ENCODE measurements at regions not wholly inside any gene's neighbourhood (a gene's known extent, or its start where the extent isn't known, plus 50 kb on each side); places are given as distances from the start of the nearest gene placed in this dataset.
A peak's percentile ranks its signal among the peaks of the same experiment; 100 is the strongest.
"Not testable (repeated sequence)": the region's sequence is repeated elsewhere in the genome, so short reads cannot be mapped to it uniquely, and the experiment has no call there.

DNA sequence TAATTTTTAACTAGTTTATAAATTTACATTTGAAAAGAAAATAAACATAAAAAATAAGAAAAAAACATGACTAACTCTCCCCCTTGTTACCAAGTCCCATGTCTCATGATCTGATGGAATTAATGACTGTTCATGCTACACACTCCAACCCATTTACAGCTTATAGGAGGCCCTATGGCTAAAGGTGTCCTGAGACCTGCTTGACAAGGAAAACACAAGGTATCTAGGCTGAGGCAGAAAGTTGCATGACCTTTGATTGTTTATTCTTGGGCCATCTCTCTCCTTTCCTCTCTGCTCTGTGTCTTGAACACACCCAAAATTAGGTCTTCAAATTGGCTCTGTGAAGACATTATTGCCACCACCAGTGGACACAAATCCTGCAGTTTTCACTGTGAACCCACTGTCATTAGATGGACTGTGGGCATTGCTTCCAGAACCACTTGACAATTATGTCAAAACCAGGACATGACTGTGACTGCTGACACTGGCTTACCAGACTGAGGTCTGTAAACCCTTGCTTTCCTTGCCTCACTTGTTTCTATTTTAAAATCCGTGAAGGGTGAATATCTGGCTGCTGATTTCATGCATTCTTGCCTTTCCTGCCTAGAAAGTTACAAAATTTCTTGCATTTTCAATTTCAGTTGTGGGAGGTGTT is 386.5 kb upstream of the SPRY2 start:
- no peak for DNase-seq

DNA sequence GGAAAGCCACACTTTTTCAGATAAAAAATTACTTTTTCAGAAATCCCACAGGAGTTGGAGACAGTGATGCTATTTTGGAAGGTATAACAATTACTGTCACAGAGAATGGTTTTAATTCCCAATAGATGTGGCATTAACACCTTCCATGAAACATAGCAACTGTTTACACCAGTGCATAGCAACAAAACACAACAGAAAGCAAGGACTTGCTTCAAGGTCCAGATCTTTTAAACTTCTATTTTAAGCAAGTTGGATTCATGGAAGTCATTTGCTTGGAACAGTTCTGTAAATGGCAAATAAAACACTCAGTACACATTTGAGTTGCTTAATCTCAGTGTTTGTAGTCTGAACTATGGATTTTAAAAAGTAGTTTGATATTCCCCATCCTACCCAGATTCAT is 385.9 kb upstream of the SPRY2 start:
- no peak for DNase-seq

GRCh38 chr13:80721689-80722088 is 380.8 kb upstream of the SPRY2 start:
- no peak for DNase-seq

DNA sequence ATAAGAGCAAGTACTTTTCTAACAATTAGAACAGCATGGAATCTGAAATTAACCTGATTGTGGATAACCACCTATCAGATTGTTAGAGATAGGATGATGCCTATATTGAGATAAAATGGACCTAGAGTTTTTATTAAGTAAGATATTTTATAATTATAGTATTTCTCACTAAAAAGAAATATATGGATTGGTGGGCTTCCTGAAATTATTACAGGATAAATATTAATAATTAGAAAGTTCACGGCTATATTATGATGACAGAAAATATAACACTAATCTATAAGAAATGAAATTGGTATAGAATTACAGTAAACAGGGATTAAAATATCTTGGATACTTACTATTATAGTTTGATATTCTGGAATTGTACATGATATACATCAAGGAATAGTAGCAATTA is 378.0 kb upstream of the SPRY2 start:
- DNase-seq, result no peak

DNA sequence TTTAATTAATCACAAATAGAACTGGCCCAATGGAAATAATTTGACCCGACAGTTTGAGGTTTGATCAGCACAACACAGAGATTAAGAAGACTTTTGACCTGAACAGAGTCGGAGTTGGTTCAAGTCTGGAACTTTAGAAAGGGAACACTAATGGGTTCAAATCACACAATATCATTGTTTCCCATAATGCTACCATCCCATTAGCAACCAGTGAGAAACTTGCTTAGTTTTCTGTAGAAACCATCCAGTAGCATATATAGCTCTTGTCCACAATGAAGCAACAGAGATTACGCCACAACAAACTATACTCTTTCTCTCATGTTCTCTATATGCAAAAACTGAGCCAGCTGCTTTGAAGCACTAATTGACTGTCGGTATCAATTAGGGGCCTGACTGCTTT is 376.9 kb upstream of the SPRY2 start:
- no peak for DNase-seq

DNA sequence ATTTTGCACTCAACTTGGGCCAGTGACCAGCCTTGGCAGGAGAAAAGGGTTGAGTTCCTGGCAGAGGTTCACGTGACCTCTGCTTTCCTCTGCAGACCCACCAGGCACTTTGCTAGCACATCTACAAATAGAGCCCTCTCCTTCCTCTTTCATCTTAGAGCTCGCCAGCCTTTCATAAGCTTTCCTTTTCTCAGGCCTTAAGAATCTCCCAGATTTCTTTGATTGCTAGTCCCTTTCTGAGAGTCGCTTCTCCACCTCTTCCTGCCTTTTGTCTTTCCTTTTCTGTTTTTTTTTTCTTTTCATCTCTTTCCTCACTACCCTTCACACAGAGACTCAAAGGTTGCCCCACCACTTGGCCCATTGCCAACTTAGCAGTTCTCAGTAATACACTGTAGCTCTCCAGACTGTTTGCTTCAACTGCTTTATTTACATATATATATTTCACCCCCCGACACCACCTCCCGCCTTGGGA is 375.7 kb upstream of the SPRY2 start:
- DNase-seq, result peak; percentile 5

DNA sequence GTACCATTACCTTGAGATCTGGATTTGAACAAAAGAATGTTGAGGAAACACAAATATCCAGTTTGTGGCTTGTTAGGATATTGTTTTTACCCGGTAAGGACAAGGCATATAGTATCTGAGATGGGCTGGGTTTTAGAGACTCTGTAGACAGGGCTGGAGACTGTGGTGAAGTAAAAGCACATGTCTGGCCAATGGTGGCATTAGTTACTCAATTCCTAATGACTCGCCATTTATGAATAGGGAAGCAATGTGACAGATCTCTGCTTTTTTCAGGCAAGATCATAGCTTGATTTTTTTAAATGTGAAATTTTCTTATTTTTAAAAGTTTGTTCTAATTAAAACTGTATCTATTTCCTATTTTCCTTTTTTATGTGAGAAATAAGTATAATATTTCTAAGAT is 371.1 kb upstream of the SPRY2 start:
- DNase-seq, result peak; percentile 15

DNA sequence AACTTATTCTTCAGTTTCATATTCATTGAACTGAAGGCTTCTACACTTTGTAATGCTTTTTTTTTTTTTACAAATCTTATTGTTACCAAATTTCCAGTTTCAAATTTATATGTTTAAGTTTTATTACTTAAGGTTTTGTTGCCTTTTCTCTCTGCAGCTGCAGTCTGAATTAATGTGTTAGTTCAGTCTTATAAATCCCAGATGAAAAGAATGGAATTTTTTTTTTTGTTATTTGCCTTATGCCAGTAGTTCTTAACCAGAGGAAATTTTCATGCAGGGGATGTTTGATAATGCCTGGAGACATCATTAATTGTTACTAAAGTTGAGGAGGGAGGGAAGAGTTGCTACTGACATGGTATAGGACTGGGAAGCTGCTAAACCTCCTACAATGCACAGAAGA is 367.9 kb upstream of the SPRY2 start:
- DNase-seq, result no peak

- DNase-seq, result no peak
Observed at GRCh38 chr13:80707000-80707983, 366.4 kb upstream of the SPRY2 start.

GRCh38 chr13:80706164-80706471 is 365.2 kb upstream of the SPRY2 start:
- DNase-seq, result no peak

DNA sequence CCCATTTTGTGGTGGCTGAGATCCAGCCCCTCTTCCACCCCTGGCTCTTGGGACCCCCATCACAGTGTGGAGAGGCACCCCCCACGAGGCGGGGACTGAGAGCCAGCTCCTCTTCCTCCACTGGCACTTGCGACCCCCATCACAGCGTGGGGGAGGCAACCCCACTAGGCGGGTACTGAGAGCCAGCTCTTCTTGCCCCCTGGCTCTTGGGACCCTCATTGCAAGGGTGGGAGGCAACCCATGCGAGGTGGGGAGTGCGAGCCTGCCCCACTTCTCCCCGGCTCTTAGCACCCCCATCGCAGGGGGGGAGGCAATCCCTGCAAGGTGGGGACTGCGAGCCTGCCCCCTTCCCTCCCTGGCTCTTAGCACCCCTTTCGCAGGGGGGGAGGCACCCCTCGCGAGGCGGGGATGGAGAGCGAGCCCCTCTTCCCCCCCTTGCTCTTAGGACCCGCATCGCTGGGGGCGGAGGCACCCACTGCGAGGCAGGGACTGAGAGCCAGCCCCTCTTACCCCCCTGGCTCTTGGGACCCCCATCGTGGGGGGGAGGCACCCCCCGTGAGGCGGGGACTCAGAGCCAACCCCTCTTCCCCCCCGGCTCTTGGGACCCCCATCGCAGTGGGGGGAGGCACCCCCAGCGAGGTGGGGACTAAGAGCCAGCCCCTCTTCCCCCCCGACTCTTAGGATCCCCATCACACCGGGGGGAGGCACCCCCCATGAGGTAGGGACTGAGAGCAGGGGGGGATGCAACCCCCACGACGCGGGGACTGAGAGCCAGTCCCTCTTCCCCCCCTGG is 364.6 kb upstream of the SPRY2 start:
- DNase-seq, result no peak

DNA sequence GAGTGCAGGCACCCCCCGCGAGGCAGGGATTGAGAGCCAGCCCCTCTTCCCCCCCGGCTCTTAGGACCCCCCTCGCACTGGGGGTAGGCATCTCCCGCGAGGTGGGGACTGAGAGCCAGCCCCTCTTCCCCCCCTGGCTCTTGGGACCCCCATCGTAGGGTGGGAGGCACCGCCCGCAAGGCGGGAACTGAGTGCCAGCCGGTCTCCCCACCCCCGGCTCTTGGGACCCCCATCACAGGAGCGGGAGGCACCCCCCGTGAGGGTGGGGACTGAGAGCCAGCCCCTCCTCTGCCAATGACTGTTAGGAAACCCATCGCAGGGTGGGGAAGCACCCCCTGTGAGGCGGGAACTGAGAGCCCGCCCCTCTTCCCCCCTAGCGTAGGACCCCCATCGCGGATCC is 363.4 kb upstream of the SPRY2 start:
- no peak for DNase-seq

DNA sequence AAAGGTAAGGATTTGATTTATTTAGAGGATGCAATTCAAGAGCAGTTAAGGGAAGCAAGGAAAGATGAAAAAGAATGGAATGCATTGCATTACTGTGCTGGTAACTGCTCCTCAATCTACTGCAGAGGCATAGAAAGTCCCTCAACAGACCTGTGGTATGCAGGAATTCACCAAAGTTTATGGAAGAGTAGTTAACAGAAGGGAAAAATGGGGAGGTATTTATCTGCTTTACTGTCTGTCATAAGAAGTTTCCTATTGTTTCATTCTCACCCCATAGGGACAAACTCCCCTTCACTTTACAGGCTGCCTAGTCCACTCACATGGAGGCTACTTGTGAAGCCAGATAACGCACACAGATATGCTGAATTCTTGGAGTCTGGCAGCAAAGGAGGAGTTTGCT is 354.9 kb upstream of the SPRY2 start:
- DNase-seq, result no peak

GRCh38 chr13:80691814-80692213 is 350.9 kb upstream of the SPRY2 start:
- DNase-seq, result not testable (repeated sequence)

DNA sequence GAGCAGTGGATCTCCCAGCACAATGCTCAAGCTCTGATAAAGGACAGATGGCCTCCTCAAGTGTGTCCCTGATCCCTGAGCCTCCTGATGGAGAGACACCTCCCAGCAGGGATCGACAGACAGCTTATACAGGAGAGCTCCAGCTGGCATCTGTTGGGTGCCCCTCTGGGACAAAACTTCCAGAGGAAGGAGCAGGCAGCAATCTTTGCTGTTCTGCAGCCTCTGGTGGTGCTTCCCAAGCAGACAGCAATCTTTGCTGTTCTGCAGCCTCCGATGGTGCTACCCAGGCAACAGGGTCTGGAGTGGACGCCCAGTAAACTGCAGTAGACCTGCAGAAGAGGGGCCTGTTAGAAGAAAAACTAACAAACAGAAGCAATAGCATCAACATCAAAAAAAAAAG is 349.3 kb upstream of the SPRY2 start:
- DNase-seq, result no peak

- DNase-seq, result no peak
Observed at GRCh38 chr13:80688593-80688992, 347.7 kb upstream of the SPRY2 start.

GRCh38 chr13:80685942-80686341 is 345.0 kb upstream of the SPRY2 start:
- no peak for DNase-seq

DNA sequence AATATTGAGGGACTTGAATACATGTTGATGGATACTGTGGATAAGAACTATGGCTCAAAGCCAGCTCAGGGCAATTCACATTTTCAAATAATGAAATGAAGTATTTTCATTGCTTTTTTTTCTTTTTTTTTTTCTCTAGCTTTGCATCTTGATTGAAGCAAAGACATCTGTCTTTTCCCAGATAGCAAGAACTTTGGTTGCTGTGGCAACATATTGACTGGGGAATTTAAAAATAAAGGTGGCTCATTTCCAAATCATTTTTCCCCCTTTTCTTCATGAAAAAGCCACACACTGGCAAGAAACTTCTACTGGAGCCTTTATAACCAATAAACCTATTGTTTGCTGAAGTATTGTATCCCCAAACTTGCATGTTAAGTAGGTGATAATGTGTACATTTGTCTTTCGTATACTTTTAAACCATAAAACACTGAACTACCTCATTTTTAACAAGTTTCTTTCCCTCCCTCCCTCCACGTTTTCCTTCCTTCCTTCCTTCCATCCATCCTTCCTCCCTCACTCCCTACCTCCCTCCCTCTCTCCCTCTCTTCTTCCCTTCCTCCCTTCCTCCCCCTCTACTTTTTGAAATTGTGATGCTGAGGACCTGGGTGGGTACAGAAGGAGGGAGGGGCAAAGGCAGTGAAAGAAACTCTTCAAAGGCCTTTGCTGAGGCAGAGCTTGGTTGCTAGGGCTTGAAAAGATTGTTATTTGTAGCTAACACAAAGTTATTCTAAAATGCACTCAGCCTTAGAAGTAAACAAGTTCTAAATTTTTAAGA is 343.5 kb upstream of the SPRY2 start:
- no peak for DNase-seq

DNA sequence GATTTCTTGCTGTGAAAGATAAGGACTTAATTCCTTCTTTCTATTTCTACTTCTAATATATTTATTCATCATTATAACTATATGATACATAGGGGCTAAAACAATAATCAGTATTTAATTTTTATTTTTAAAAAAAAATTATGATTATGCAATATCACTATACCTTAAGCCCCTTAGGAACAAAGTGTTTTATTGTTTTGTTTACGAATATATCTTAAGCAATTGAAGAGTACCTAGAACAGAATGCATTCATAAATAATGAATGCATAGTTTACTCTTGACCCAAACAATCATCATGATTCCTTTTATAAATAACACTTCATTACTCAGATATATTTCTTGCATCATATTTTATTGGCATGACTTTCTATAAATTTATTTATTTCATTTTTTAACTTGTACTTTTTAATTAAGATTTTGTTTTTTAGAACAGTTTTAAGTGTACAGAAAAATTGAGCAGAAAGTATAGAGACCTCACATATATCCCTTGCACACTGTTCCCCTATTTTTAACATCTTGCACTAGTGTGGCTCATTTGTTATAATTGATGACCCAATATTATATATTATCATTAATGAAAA is 339.9 kb upstream of the SPRY2 start:
- no peak for DNase-seq

GRCh38 chr13:80679423-80679822 is 338.5 kb upstream of the SPRY2 start:
- DNase-seq, result no peak

- DNase-seq, result no peak
Observed at GRCh38 chr13:80677227-80677626, 336.3 kb upstream of the SPRY2 start.

DNA sequence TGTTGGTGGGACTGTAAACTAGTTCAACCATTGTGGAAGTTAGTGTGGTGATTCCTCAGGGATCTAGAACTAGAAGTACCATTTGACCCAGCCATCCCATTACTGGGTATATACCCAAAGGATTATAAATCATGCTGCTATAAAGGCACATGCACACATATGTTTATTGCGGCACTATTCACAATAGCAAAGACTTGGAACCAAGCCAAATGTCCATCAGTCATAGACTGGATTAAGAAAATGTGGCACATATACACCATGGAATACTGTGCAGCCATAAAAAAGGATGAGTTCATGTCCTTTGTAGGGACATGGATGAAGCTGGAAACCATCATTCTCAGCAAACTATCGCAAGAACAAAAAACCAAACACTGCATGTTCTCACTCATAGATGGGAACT is 334.5 kb upstream of the SPRY2 start:
- DNase-seq, result not testable (repeated sequence)
